ENCODE measurements at regions not wholly inside any gene's neighbourhood (a gene's known extent, or its start where the extent isn't known, plus 50 kb on each side); places are given as distances from the start of the nearest gene placed in this dataset.

DNA sequence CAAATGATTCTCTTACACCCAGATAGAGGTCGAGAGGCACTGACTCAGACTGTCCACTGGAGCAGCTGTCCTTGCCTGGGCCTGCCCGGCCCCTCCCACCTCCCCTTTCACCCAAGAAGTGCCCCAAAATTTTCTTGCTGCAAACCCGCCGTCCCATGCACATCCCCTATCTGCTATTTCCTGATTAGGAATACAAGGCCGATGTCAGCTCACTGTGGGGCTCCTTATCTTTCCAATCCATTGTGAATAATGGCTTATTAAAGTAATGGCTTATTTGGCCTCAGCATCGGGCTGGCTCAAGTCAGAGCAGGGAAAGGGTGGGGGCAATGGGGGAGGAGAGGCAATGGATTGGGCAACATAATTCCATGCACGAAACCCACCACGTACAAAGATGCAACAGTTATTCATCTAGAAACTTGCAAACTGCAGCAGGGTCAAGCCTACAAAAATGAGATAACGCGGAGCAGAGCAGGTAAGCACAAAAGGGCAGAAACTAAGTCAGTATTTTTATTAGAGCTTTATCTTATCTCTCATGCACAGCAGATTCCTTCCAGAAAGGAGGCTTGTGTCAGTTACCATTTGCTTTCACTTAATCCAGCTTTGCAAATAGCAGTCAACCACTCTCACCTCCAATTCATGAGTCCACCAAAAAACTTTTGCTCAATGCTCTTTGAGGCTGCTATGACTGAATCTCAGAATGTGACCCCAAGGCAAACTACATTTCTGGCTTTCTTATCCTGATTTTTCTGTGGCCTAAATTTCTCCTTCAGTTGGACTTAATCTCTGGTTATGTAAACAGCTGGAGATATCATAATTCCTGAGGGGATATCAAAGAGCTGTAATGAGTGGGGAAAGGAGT lies 138.2 kb upstream of the OSMR start:
- intact Hi-C loops (cut with DNase I, micrococcal nuclease): no loop called here
- no peak for DNase-seq

DNA sequence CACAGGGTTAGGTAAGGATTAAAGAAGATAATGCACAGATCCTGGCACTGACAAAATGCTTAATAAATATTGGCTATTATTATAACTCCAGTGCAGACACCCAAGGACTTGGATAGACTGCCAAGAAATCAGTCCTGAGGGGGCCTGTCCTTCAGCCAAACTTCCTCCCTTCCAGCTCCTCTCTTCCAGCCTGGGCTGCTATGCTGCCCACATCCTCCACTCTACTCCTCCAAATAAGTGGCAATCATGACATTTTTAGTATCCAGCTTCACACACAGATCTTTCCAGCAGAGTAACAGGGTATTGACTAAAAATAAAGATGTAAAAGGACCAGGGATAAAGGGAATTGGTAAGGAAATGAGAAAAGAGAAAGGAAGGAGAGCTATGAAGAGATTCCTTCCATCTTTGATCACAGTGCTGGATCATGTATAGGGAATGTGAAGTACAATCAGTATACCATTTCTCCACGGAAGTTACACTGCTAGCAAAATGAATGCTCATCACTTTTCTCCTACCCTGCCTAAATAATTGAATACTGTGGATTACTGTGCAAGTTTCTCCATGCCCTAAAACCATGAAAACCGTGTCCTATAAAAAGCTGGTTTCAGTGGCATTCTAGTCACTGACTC lies 136.0 kb upstream of the OSMR start:
- Histone ChIP-seq H3K36me3 (ENCODE audit: low read depth) (no peaks in the 10 kb centered on the region), H3K9me3 (no peaks in the 10 kb centered on the region), H3K4me1 (ENCODE audit: low read depth) (no peaks in the 10 kb centered on the region), H3K4me3 (no peak overlapping the region)
- DNase-seq (no peak), ATAC-seq (no peak)
- TF ChIP-seq, protein P1, sequence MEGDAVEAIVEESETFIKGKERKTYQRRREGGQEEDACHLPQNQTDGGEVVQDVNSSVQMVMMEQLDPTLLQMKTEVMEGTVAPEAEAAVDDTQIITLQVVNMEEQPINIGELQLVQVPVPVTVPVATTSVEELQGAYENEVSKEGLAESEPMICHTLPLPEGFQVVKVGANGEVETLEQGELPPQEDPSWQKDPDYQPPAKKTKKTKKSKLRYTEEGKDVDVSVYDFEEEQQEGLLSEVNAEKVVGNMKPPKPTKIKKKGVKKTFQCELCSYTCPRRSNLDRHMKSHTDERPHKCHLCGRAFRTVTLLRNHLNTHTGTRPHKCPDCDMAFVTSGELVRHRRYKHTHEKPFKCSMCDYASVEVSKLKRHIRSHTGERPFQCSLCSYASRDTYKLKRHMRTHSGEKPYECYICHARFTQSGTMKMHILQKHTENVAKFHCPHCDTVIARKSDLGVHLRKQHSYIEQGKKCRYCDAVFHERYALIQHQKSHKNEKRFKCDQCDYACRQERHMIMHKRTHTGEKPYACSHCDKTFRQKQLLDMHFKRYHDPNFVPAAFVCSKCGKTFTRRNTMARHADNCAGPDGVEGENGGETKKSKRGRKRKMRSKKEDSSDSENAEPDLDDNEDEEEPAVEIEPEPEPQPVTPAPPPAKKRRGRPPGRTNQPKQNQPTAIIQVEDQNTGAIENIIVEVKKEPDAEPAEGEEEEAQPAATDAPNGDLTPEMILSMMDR (IDR thresholded peaks at IDR 0.05): no peak
- intact Hi-C loops (cut with DNase I, micrococcal nuclease): no loop called here

More for the DNA sequence above, 138.2 kb upstream of the OSMR start:
- TF ChIP-seq, protein P1 (IDR thresholded peaks at IDR 0.05): no peak
- ATAC-seq: no peak
- H3K36me3 ChIP-seq (ENCODE audit: low read depth): no peaks in the 10 kb centered on the region
- H3K4me3 ChIP-seq: no peak overlapping the region
- no peaks in the 10 kb centered on the region for H3K4me1 ChIP-seq (ENCODE audit: low read depth)
- H3K9me3 ChIP-seq: no peaks in the 10 kb centered on the region

DNA sequence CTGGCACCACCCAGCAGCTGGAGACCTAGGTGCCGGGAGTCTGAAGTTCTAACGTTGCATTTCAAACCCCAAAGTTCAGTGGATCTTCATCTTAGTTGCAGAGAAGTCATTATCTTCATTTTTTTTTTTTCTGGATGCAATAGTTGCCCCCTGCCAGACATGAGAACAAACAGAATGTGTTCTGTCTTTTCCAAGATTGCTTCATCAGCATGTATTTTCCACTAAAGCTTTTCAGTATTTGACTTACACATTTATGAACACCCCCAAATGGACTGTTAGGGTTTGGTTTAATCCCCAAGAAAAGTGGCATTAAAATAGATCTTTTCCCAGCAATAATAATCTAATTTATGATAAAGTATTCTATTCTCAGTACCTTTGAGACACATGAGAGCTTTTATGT lies 135.2 kb upstream of the OSMR start:
- H3K9me3 ChIP-seq: no peaks in the 10 kb centered on the region
- no peaks in the 10 kb centered on the region for H3K4me1 ChIP-seq (ENCODE audit: low read depth)
- TF ChIP-seq, protein P1 (IDR thresholded peaks at IDR 0.05): no peak
- ATAC-seq: no peak
- DNase-seq: no peak
- intact Hi-C loops (cut with DNase I, micrococcal nuclease): no loop called here
- H3K36me3 ChIP-seq (ENCODE audit: low read depth): no peaks in the 10 kb centered on the region
- no peak overlapping the region for H3K4me3 ChIP-seq

DNA sequence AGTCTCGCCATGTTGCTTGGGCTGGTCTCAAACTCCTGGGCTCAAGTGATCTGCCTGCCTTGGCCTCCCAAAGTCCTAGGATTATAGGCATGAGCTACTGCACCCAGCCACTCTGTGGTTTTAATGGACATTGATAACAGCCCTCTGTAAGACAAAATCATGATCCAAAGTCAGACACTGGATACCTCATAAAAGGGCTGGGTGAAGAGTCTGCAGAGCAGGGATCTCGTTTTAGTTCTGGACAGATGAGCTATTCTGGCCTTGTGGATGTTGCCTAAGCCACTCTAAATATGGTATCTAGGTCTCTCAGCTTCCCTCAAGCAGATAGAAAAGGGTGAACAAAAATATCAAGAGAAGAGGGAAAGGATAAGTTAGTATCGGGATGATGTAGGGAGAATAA lies 133.4 kb upstream of the OSMR start:
- ATAC-seq (no peak), DNase-seq (no peak)
- no peak overlapping the region for H3K4me3 ChIP-seq
- H3K36me3 ChIP-seq (ENCODE audit: low read depth): no peaks in the 10 kb centered on the region
- H3K9me3 ChIP-seq: no peaks in the 10 kb centered on the region
- intact Hi-C loops (cut with DNase I, micrococcal nuclease): no loop called here
- TF ChIP-seq, protein P1 (IDR thresholded peaks at IDR 0.05): no peak
- no peaks in the 10 kb centered on the region for H3K4me1 ChIP-seq (ENCODE audit: low read depth)

DNA sequence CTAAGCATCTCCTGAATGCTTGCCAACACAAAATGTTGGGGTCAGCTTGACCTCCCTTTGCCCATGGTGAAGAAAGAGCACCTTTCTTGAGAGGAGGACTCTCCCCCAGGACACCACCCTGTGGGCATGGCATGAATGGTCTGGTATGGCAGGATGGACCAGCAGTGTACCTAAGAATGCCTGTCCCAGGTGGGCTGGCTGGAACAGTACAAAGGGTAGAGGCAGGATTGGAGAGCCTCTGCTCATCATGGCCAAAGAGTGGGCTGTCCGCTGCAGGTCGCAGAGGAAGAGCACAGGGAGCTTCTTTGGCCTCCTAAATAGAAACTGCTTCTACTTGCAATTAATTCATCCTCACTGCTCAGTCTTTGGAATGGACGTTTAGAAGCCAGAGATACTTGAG lies 131.6 kb upstream of the OSMR start:
- TF ChIP-seq, protein P1 (IDR thresholded peaks at IDR 0.05): no peak
- no peak for ATAC-seq

More for the DNA sequence above, 131.6 kb upstream of the OSMR start:
- intact Hi-C loops (cut with DNase I, micrococcal nuclease): no loop called here
- H3K4me1 ChIP-seq (ENCODE audit: low read depth): no peaks in the 10 kb centered on the region
- H3K9me3 ChIP-seq: no peaks in the 10 kb centered on the region
- H3K36me3 ChIP-seq (ENCODE audit: low read depth): no peaks in the 10 kb centered on the region
- DNase-seq: no peak
- no peak overlapping the region for H3K4me3 ChIP-seq

All from mucosa of descending colon (tissue), 3 donors.